DOHH2 (cell line): ENCODE measurements at regions not wholly inside any gene's neighbourhood (a gene's known extent, or its start where the extent isn't known, plus 50 kb on each side); places are given as distances from the start of the nearest gene placed in this dataset.

Source experiments
- H3F3A ChIP-seq: fragments of 200-600 bp; sonication (generic), shearing (Covaris generic); 2 replicates; pipeline ENCODE4 v1.6.0; 2016; ENCODE audit warnings: antibody characterized with exemption, mild to moderate bottlenecking; ENCODE audit not compliant: control insufficient read depth, insufficient read depth
- H3K27ac ChIP-seq: fragments of 200-600 bp; sonication (generic); 2 replicates; pipeline ENCODE4 v1.5.1; 2014; ENCODE audit warnings: low read depth, mild to moderate bottlenecking, low read length, moderate library complexity
- H3K27me3 ChIP-seq: fragments of 200-600 bp; sonication (generic); 2 replicates; pipeline ENCODE4 v1.6.1; 2014; ENCODE audit warnings: mild to moderate bottlenecking, low read length, mixed read lengths; ENCODE audit not compliant: control insufficient read depth
- H3K36me3 ChIP-seq: fragments of 200-600 bp; sonication (generic); 2 replicates; pipeline ENCODE4 v1.6.1; 2014; ENCODE audit warnings: mild to moderate bottlenecking, low read length, moderate library complexity, mixed read lengths; ENCODE audit not compliant: control insufficient read depth
- H3K4me1 ChIP-seq: fragments of 200-600 bp; sonication (generic); 2 replicates; pipeline ENCODE4 v1.6.1; 2014; ENCODE audit warnings: mild to moderate bottlenecking, low read length, mixed read lengths; ENCODE audit not compliant: control insufficient read depth
- H3K4me2 ChIP-seq: fragments of 200-600 bp; sonication (generic); 2 replicates; pipeline ENCODE4 v1.6.0; 2014; ENCODE audit warnings: mild to moderate bottlenecking, low read length, moderate library complexity
- H3K4me3 ChIP-seq: fragments of 200-600 bp; sonication (generic); 2 replicates; pipeline ENCODE4 v1.5.1; 2014; ENCODE audit warnings: mild to moderate bottlenecking, low read length, mixed read lengths
- H3K79me2 ChIP-seq: fragments of 200-600 bp; sonication (generic); 2 replicates; pipeline ENCODE4 v1.6.1; 2014; ENCODE audit warnings: mild to moderate bottlenecking, low read length, mixed read lengths; ENCODE audit not compliant: control insufficient read depth
- H3K9me2 ChIP-seq: fragments of 200-600 bp; sonication (generic); replicated peaks from 2 replicates; pipeline ENCODE4 v1.6.1; 2014; ENCODE audit warnings: mild to moderate bottlenecking, low read length, mixed read lengths; ENCODE audit not compliant: control insufficient read depth
- H3K9me3 ChIP-seq: fragments of 200-600 bp; sonication (generic); 2 replicates; pipeline ENCODE4 v1.6.1; 2014; ENCODE audit warnings: antibody characterized with exemption, low read length, mixed read lengths; ENCODE audit not compliant: control insufficient read depth, insufficient read depth
- H4K20me1 ChIP-seq: fragments of 200-600 bp; sonication (generic); 2 replicates; pipeline ENCODE4 v1.6.0; 2014; ENCODE audit warnings: low read depth, mild to moderate bottlenecking, antibody characterized with exemption, low read length, moderate library complexity; ENCODE audit not compliant: control insufficient read depth, insufficient read depth
- CTCF ChIP-seq: fragments of 200-600 bp; sonication (generic); IDR thresholded peaks from one replicate; pipeline ENCODE4 v1.5.1; 2014; ENCODE audit warnings: antibody characterized with exemption, mild to moderate bottlenecking, low read depth, low read length; ENCODE audit not compliant: poor library complexity, severe bottlenecking
- EZH2phosphoT487 ChIP-seq: fragments of 200-600 bp; sonication (generic); IDR thresholded peaks from 2 replicates; pipeline ENCODE4 v1.6.1; 2017; ENCODE audit warnings: borderline replicate concordance, mild to moderate bottlenecking, antibody characterized with exemption, low read length, moderate library complexity, mixed read lengths

GRCh38 chr6:87784690-87785089, 82.7 kb upstream of the AKIRIN2 start:
- H3K4me1 ChIP-seq: peaks cover 24% of the 10 kb centered on the region
- no peaks in the 10 kb centered on the region for H3K9me3 ChIP-seq
- no peaks in the 10 kb centered on the region for H3K36me3 ChIP-seq

GRCh38 chr6:87784051-87784450, 82.0 kb upstream of the AKIRIN2 start:
- Histone ChIP-seq H3K4me1 (peaks cover 18% of the 10 kb centered on the region), H3K9me3 (no peaks in the 10 kb centered on the region), H3K79me2 (no peaks in the 10 kb centered on the region), H3F3A (peaks cover 4% of the 10 kb centered on the region; the same call in 1 of the 2 replicates), H3K4me3 (no peak overlapping the region), H4K20me1 (no peaks in the 10 kb centered on the region), H3K9me2 (no peaks in the 10 kb centered on the region), H3K27ac (no peak overlapping the region), H3K27me3 (no peaks in the 10 kb centered on the region), H3K36me3 (no peaks in the 10 kb centered on the region), H3K4me2 (no peak overlapping the region)
- TF ChIP-seq EZH2phosphoT487 (no peak), CTCF (no peak)

More at GRCh38 chr6:87784690-87785089, 82.7 kb upstream of the AKIRIN2 start:
- no peak overlapping the region for H3K4me3 ChIP-seq
- H3K9me2 ChIP-seq: no peaks in the 10 kb centered on the region
- no peak overlapping the region for H3K27ac ChIP-seq
- no peak overlapping the region for H3K4me2 ChIP-seq
- no peaks in the 10 kb centered on the region for H4K20me1 ChIP-seq
- no peaks in the 10 kb centered on the region for H3K79me2 ChIP-seq
- no peak for TF ChIP-seq EZH2phosphoT487
- no peak for TF ChIP-seq CTCF
- peaks cover 4% of the 10 kb centered on the region; the same call in 1 of the 2 replicates for H3F3A ChIP-seq
- H3K27me3 ChIP-seq: no peaks in the 10 kb centered on the region

GRCh38 chr6:87779542-87779941, 77.5 kb upstream of the AKIRIN2 start:
- Histone ChIP-seq H3K4me2 (no peak overlapping the region), H3K9me3 (no peaks in the 10 kb centered on the region), H3K4me3 (no peak overlapping the region), H3K27ac (no peak overlapping the region), H3K4me1 (peaks cover 7% of the 10 kb centered on the region), H3K79me2 (no peaks in the 10 kb centered on the region), H3K36me3 (no peaks in the 10 kb centered on the region), H3K9me2 (no peaks in the 10 kb centered on the region), H3K27me3 (no peaks in the 10 kb centered on the region), H4K20me1 (no peaks in the 10 kb centered on the region), H3F3A (no peaks in the 10 kb centered on the region)
- TF ChIP-seq EZH2phosphoT487 (no peak), CTCF (no peak)
